GM23338 (cell line): ENCODE measurements at regions not wholly inside any gene's neighbourhood (a gene's known extent, or its start where the extent isn't known, plus 50 kb on each side); places are given as distances from the start of the nearest gene placed in this dataset.

ENCODE experiments used
- ATAC-seq: fragments of 200-7000 bp; cut with Tn5 transposase; 3 replicates; pipeline ENCODE4 v1.9.1; 2020
- DNase-seq: peaks from one replicate; pipeline ENCODE4 v3.0.0-alpha.2; 2015; ENCODE audit warnings: low spot score
- H2AFZ ChIP-seq: fragments of 200-600 bp; sonication (generic); 2 replicates; pipeline ENCODE4 v1.8.0; 2016; ENCODE audit warnings: antibody characterized with exemption, mild to moderate bottlenecking, moderate library complexity
- H3F3A ChIP-seq: fragments of 200-600 bp; sonication (generic); replicated peaks from 2 replicates; pipeline ENCODE4 v1.8.0; 2017; ENCODE audit warnings: antibody characterized with exemption, mixed run types, low read depth
- H3K27ac ChIP-seq: fragments of 200-600 bp; sonication (generic); 2 replicates; pipeline ENCODE4 v1.6.1; 2016; ENCODE audit warnings: low read depth
- H3K27me3 ChIP-seq: fragments of 200-600 bp; sonication (generic); 2 replicates; pipeline ENCODE4 v1.8.0; 2016; ENCODE audit warnings: mild to moderate bottlenecking, mixed run types, moderate library complexity; ENCODE audit not compliant: insufficient read depth
- H3K36me3 ChIP-seq: fragments of 200-600 bp; sonication (generic); 2 replicates; pipeline ENCODE4 v1.8.0; 2016; ENCODE audit warnings: mild to moderate bottlenecking; ENCODE audit not compliant: insufficient read depth
- H3K4me1 ChIP-seq: fragments of 200-600 bp; sonication (generic); 2 replicates; pipeline ENCODE4 v1.8.0; 2016; ENCODE audit warnings: mild to moderate bottlenecking, moderate library complexity; ENCODE audit not compliant: insufficient read depth
- H3K4me2 ChIP-seq: fragments of 200-600 bp; sonication (generic); 2 replicates; pipeline ENCODE4 v1.7.1; 2017; ENCODE audit warnings: mixed run types
- H3K4me3 ChIP-seq: fragments of 200-600 bp; sonication (generic); 2 replicates; pipeline ENCODE4 v1.6.1; 2016; ENCODE audit warnings: mixed run types
- H3K79me2 ChIP-seq: fragments of 200-600 bp; sonication (generic); replicated peaks from 2 replicates; pipeline ENCODE4 v1.8.0; 2017; ENCODE audit warnings: mild to moderate bottlenecking; ENCODE audit not compliant: insufficient read depth
- H3K9me2 ChIP-seq: fragments of 200-600 bp; sonication (generic); 2 replicates; pipeline ENCODE4 v1.8.0; 2017; ENCODE audit not compliant: insufficient read depth
- H4K20me1 ChIP-seq: fragments of 200-600 bp; sonication (generic); replicated peaks from 2 replicates; pipeline ENCODE4 v1.8.0; 2017; ENCODE audit warnings: mild to moderate bottlenecking; ENCODE audit not compliant: insufficient read depth
- H3K27ac Mint-ChIP-seq: 2 replicates; pipeline ENCODE4 v1.8.0; 2020; ENCODE audit warnings: inconsistent platforms, mild to moderate bottlenecking, moderate library complexity, mixed read lengths
- H3K27me3 Mint-ChIP-seq: 3 replicates; pipeline ENCODE4 v1.8.0; 2022; ENCODE audit warnings: low read depth, mild to moderate bottlenecking, moderate library complexity, mixed read lengths, inconsistent platforms; ENCODE audit not compliant: insufficient read depth, poor library complexity
- H3K36me3 Mint-ChIP-seq: 3 replicates; pipeline ENCODE4 v1.8.0; 2021; ENCODE audit warnings: low read depth, mild to moderate bottlenecking, inconsistent platforms, moderate library complexity, mixed read lengths
- H3K4me1 Mint-ChIP-seq: 3 replicates; pipeline ENCODE4 v1.8.0; 2020; ENCODE audit warnings: mild to moderate bottlenecking, inconsistent platforms, mixed read lengths
- H3K4me3 Mint-ChIP-seq: 3 replicates; pipeline ENCODE4 v1.8.0; 2021; ENCODE audit warnings: moderate library complexity, mild to moderate bottlenecking, inconsistent platforms, mixed read lengths
- H3K9me3 Mint-ChIP-seq: 3 replicates; pipeline ENCODE4 v1.8.0; 2020; ENCODE audit warnings: moderate library complexity, mild to moderate bottlenecking, inconsistent platforms, mixed read lengths
- EZH2 ChIP-seq: fragments of 200-600 bp; sonication (generic); IDR thresholded peaks from one replicate; pipeline ENCODE4 v1.8.0; 2017; ENCODE audit warnings: antibody characterized with exemption, mild to moderate bottlenecking, low read depth; ENCODE audit not compliant: unreplicated experiment
- EZH2phosphoT487 ChIP-seq: fragments of 200-600 bp; sonication (generic); IDR thresholded peaks from one replicate; pipeline ENCODE4 v1.8.1; 2018; ENCODE audit warnings: antibody characterized with exemption; ENCODE audit not compliant: unreplicated experiment
- NANOG ChIP-seq: IDR thresholded peaks from 2 replicates; pipeline ENCODE4 v1.6.1; 2016; ENCODE audit warnings: antibody characterized with exemption, borderline replicate concordance
- POLR2AphosphoS5 ChIP-seq: IDR thresholded peaks from 2 replicates; pipeline ENCODE4 v1.6.1; 2016; ENCODE audit warnings: antibody characterized with exemption, low read depth
- STAT1 ChIP-seq: IDR thresholded peaks from one replicate; pipeline ENCODE4 v1.6.1; 2016; ENCODE audit warnings: antibody characterized with exemption; ENCODE audit not compliant: unreplicated experiment
- ZNF114 ChIP-seq: fragments of 250-450 bp; sonication (Bioruptor Pico); IDR thresholded peaks from 2 replicates; pipeline ENCODE4 v1.5.0; 2020; ENCODE audit warnings: mild to moderate bottlenecking, moderate library complexity
- TF ChIP-seq, protein P1 (sequence below): fragments of 250-450 bp; sonication (Bioruptor Pico); IDR thresholded peaks from 2 replicates; pipeline ENCODE4 v1.5.0; 2020; ENCODE audit warnings: mild to moderate bottlenecking, moderate library complexity
- TF ChIP-seq, protein P2 (sequence below): IDR thresholded peaks from one replicate; pipeline ENCODE4 v1.6.1; 2018; ENCODE audit warnings: antibody characterized with exemption; ENCODE audit not compliant: unreplicated experiment

DNA sequence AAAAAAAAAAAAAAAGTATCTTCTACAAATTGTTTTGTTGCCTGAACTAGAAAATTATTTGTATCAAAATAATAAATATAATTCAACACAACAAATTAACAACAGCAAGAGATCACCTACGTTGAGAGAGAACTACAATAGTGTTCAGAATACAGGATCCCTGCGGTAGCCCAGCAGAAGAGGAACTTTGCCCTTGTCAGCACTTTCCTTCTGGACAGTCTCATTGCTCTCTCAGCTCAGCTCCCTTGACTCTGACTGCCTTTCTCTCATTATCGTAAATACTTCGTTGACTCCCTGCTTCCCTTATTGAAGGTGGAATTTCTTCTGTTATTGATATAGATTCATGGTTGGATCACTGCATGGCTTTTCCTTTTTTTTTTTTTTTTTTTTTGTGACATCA lies 469.5 kb upstream of the VSTM2A start:
- no peak for DNase-seq
- Mint-ChIP-seq H3K4me1 (no peaks in the 10 kb centered on the region), H3K36me3 (no peaks in the 10 kb centered on the region; the same call in 1 of the 3 replicates), H3K9me3 (no peaks in the 10 kb centered on the region; the same call in 2 of the 3 replicates), H3K27ac (no peak overlapping the region), H3K4me3 (no peak overlapping the region), H3K27me3 (peaks cover 2% of the 10 kb centered on the region)
- Histone ChIP-seq H3F3A (no peaks in the 10 kb centered on the region), H3K4me2 (no peak overlapping the region), H3K27ac (no peak overlapping the region), H3K27me3 (no peaks in the 10 kb centered on the region), H3K4me1 (no peaks in the 10 kb centered on the region), H3K4me3 (no peak overlapping the region), H4K20me1 (no peaks in the 10 kb centered on the region), H3K9me2 (peaks cover 6% of the 10 kb centered on the region; the same call in 1 of the 2 replicates), H3K36me3 (no peaks in the 10 kb centered on the region), H3K79me2 (no peaks in the 10 kb centered on the region), H2AFZ (no peak overlapping the region)
- TF ChIP-seq NANOG: no peak
- TF ChIP-seq STAT1: no peak
- no peak for TF ChIP-seq ZNF114 (CRISPR knock-in tag)
- TF ChIP-seq EZH2phosphoT487: no peak
- no peak for TF ChIP-seq POLR2AphosphoS5
- TF ChIP-seq, protein P1, sequence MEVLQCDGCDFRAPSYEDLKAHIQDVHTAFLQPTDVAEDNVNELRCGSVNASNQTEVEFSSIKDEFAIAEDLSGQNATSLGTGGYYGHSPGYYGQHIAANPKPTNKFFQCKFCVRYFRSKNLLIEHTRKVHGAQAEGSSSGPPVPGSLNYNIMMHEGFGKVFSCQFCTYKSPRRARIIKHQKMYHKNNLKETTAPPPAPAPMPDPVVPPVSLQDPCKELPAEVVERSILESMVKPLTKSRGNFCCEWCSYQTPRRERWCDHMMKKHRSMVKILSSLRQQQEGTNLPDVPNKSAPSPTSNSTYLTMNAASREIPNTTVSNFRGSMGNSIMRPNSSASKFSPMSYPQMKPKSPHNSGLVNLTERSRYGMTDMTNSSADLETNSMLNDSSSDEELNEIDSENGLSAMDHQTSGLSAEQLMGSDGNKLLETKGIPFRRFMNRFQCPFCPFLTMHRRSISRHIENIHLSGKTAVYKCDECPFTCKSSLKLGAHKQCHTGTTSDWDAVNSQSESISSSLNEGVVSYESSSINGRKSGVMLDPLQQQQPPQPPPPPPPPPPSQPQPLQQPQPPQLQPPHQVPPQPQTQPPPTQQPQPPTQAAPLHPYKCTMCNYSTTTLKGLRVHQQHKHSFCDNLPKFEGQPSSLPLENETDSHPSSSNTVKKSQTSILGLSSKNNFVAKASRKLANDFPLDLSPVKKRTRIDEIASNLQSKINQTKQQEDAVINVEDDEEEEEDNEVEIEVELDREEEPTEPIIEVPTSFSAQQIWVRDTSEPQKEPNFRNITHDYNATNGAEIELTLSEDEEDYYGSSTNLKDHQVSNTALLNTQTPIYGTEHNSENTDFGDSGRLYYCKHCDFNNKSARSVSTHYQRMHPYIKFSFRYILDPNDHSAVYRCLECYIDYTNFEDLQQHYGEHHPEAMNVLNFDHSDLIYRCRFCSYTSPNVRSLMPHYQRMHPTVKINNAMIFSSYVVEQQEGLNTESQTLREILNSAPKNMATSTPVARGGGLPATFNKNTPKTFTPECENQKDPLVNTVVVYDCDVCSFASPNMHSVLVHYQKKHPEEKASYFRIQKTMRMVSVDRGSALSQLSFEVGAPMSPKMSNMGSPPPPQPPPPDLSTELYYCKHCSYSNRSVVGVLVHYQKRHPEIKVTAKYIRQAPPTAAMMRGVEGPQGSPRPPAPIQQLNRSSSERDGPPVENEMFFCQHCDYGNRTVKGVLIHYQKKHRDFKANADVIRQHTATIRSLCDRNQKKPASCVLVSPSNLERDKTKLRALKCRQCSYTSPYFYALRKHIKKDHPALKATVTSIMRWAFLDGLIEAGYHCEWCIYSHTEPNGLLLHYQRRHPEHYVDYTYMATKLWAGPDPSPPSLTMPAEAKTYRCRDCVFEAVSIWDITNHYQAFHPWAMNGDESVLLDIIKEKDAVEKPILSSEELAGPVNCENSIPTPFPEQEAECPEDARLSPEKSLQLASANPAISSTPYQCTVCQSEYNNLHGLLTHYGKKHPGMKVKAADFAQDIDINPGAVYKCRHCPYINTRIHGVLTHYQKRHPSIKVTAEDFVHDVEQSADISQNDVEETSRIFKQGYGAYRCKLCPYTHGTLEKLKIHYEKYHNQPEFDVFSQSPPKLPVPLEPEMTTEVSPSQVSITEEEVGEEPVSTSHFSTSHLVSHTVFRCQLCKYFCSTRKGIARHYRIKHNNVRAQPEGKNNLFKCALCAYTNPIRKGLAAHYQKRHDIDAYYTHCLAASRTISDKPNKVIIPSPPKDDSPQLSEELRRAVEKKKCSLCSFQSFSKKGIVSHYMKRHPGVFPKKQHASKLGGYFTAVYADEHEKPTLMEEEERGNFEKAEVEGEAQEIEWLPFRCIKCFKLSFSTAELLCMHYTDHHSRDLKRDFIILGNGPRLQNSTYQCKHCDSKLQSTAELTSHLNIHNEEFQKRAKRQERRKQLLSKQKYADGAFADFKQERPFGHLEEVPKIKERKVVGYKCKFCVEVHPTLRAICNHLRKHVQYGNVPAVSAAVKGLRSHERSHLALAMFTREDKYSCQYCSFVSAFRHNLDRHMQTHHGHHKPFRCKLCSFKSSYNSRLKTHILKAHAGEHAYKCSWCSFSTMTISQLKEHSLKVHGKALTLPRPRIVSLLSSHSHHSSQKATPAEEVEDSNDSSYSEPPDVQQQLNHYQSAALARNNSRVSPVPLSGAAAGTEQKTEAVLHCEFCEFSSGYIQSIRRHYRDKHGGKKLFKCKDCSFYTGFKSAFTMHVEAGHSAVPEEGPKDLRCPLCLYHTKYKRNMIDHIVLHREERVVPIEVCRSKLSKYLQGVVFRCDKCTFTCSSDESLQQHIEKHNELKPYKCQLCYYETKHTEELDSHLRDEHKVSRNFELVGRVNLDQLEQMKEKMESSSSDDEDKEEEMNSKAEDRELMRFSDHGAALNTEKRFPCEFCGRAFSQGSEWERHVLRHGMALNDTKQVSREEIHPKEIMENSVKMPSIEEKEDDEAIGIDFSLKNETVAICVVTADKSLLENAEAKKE (CRISPR knock-in tag): no peak
- TF ChIP-seq EZH2: no peak
- TF ChIP-seq, protein P2, sequence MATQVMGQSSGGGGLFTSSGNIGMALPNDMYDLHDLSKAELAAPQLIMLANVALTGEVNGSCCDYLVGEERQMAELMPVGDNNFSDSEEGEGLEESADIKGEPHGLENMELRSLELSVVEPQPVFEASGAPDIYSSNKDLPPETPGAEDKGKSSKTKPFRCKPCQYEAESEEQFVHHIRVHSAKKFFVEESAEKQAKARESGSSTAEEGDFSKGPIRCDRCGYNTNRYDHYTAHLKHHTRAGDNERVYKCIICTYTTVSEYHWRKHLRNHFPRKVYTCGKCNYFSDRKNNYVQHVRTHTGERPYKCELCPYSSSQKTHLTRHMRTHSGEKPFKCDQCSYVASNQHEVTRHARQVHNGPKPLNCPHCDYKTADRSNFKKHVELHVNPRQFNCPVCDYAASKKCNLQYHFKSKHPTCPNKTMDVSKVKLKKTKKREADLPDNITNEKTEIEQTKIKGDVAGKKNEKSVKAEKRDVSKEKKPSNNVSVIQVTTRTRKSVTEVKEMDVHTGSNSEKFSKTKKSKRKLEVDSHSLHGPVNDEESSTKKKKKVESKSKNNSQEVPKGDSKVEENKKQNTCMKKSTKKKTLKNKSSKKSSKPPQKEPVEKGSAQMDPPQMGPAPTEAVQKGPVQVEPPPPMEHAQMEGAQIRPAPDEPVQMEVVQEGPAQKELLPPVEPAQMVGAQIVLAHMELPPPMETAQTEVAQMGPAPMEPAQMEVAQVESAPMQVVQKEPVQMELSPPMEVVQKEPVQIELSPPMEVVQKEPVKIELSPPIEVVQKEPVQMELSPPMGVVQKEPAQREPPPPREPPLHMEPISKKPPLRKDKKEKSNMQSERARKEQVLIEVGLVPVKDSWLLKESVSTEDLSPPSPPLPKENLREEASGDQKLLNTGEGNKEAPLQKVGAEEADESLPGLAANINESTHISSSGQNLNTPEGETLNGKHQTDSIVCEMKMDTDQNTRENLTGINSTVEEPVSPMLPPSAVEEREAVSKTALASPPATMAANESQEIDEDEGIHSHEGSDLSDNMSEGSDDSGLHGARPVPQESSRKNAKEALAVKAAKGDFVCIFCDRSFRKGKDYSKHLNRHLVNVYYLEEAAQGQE: no peak
- ATAC-seq: no peak
